T-helper 22 cell (primary cell): ENCODE measurements at regions not wholly inside any gene's neighbourhood (a gene's known extent, or its start where the extent isn't known, plus 50 kb on each side); places are given as distances from the start of the nearest gene placed in this dataset.
"Not testable (repeated sequence)": the region's sequence is repeated elsewhere in the genome, so short reads cannot be mapped to it uniquely, and the experiment has no call there.

ENCODE experiments used
- DNase-seq: peaks from one replicate; pipeline ENCODE4 v3.0.0-alpha.2; 2020; ENCODE audit warnings: low read depth

- DNase-seq, result no peak
Measured at GRCh38 chr11:134944131-134944530, 532.1 kb upstream of the B3GAT1 start.

- no peak for DNase-seq
Measured at GRCh38 chr11:134943544-134943943, 531.5 kb upstream of the B3GAT1 start.

- DNase-seq, result no peak
Measured at GRCh38 chr11:134942681-134943080, 530.6 kb upstream of the B3GAT1 start.

- DNase-seq, result not testable (repeated sequence)
Measured at GRCh38 chr11:134941936-134942600, 530.0 kb upstream of the B3GAT1 start.

GRCh38 chr11:134941326-134941725 is 529.3 kb upstream of the B3GAT1 start:
- DNase-seq, result no peak

- DNase-seq, result no peak
Measured at GRCh38 chr11:134940441-134941126, 528.5 kb upstream of the B3GAT1 start.

- no peak for DNase-seq
Measured at GRCh38 chr11:134939905-134940304, 527.9 kb upstream of the B3GAT1 start.

- no peak for DNase-seq
Measured at GRCh38 chr11:134939031-134939430, 527.0 kb upstream of the B3GAT1 start.

- DNase-seq, result no peak
Measured at GRCh38 chr11:134938212-134938611, 526.2 kb upstream of the B3GAT1 start.

GRCh38 chr11:134937193-134937592 is 525.2 kb upstream of the B3GAT1 start:
- DNase-seq, result not testable (repeated sequence)

- DNase-seq, result no peak
Measured at GRCh38 chr11:134932761-134933160, 520.7 kb upstream of the B3GAT1 start.

GRCh38 chr11:134925432-134925831 is 513.4 kb upstream of the B3GAT1 start:
- no peak for DNase-seq

- DNase-seq, result no peak
Measured at GRCh38 chr11:134923441-134923840, 511.4 kb upstream of the B3GAT1 start.

GRCh38 chr11:134921938-134922337 is 509.9 kb upstream of the B3GAT1 start:
- no peak for DNase-seq

- no peak for DNase-seq
Measured at GRCh38 chr11:134920851-134921608, 509.0 kb upstream of the B3GAT1 start.

- no peak for DNase-seq
Measured at GRCh38 chr11:134916421-134917213, 504.6 kb upstream of the B3GAT1 start.

GRCh38 chr11:134915881-134916280 is 503.8 kb upstream of the B3GAT1 start:
- no peak for DNase-seq

- DNase-seq, result no peak
Measured at GRCh38 chr11:134915212-134915611, 503.2 kb upstream of the B3GAT1 start.

- no peak for DNase-seq
Measured at GRCh38 chr11:134913999-134914590, 502.1 kb upstream of the B3GAT1 start.

GRCh38 chr11:134913391-134913790 is 501.3 kb upstream of the B3GAT1 start:
- DNase-seq, result no peak

GRCh38 chr11:134911514-134912180 is 499.6 kb upstream of the B3GAT1 start:
- no peak for DNase-seq
